Neural crest cell (in vitro differentiated cells): ENCODE measurements at regions not wholly inside any gene's neighbourhood (a gene's known extent, or its start where the extent isn't known, plus 50 kb on each side); places are given as distances from the start of the nearest gene placed in this dataset.

Experiments
- DNase-seq: peaks from one replicate; pipeline ENCODE4 v3.0.0; 2021; ENCODE audit warnings: low read depth, mixed read lengths, low spot score
- H3K27ac Mint-ChIP-seq: one replicate; pipeline ENCODE4 v1.8.0; 2021; ENCODE audit warnings: mild to moderate bottlenecking, mixed read lengths; ENCODE audit not compliant: unreplicated experiment
- H3K27me3 Mint-ChIP-seq: 2 replicates; pipeline ENCODE4 v1.8.0; 2021; ENCODE audit warnings: low read depth, mild to moderate bottlenecking, mixed read lengths
- H3K36me3 Mint-ChIP-seq: 2 replicates; pipeline ENCODE4 v1.8.0; 2021; ENCODE audit warnings: low read depth, mild to moderate bottlenecking, mixed read lengths
- H3K4me1 Mint-ChIP-seq: 2 replicates; pipeline ENCODE4 v1.8.0; 2021; ENCODE audit warnings: mixed read lengths
- H3K4me3 Mint-ChIP-seq: one replicate; pipeline ENCODE4 v1.8.0; 2021; ENCODE audit warnings: mild to moderate bottlenecking, mixed read lengths
- H3K9me3 Mint-ChIP-seq: 2 replicates; pipeline ENCODE4 v1.8.0; 2021; ENCODE audit warnings: mixed read lengths
- TF ChIP-seq, protein P1 (sequence below): fragments of 200-600 bp; sonication (generic); conservative IDR thresholded peaks from 2 replicates; pipeline ENCODE4 v1.5.0; 2021; ENCODE audit warnings: antibody characterized with exemption, mild to moderate bottlenecking

DNA sequence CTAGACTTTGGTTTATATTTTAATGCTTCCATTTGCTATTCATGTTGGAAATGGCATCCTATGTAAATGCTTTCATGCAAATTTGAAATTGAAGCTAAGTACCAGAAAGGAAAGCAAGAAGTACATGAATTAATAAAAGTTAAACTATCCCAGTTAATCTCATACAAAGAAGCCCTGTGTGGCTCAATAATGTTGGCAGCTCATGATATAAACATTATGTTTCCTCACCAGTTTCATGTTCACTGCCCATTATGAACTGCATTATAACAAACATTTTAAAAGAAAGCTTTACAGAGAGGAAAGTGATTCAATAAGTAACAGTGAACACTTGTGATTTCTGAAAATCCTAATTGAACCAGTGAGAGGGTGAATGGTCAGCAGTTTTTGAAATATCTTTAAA is 62.9 kb upstream of the ROBO2 start:
- Mint-ChIP-seq H3K27ac (no peak overlapping the region), H3K4me1 (peaks cover 4% of the 10 kb centered on the region), H3K9me3 (no peaks in the 10 kb centered on the region), H3K27me3 (no peaks in the 10 kb centered on the region), H3K36me3 (no peaks in the 10 kb centered on the region), H3K4me3 (no peak overlapping the region)
- TF ChIP-seq, protein P1, sequence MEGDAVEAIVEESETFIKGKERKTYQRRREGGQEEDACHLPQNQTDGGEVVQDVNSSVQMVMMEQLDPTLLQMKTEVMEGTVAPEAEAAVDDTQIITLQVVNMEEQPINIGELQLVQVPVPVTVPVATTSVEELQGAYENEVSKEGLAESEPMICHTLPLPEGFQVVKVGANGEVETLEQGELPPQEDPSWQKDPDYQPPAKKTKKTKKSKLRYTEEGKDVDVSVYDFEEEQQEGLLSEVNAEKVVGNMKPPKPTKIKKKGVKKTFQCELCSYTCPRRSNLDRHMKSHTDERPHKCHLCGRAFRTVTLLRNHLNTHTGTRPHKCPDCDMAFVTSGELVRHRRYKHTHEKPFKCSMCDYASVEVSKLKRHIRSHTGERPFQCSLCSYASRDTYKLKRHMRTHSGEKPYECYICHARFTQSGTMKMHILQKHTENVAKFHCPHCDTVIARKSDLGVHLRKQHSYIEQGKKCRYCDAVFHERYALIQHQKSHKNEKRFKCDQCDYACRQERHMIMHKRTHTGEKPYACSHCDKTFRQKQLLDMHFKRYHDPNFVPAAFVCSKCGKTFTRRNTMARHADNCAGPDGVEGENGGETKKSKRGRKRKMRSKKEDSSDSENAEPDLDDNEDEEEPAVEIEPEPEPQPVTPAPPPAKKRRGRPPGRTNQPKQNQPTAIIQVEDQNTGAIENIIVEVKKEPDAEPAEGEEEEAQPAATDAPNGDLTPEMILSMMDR, result no peak
- no peak for DNase-seq

DNA sequence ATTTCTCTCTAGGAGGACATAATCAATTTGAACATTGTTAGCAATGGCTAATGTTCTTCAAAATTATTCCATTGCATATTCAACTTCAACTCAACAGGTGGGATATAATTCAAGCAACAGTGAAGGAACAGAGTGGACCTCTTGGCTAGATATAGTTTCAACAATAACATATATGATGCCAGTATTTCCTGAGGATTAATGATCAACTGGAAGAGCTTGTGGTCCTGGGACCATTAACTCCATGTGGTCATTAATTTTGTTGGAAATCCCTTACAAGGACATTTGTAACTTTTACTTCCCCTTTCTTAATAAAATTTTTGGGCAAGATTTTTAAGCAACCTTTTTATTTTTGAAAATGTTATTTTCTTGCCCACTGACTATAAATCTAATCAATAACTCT is 54.3 kb upstream of the ROBO2 start:
- TF ChIP-seq, protein P1, result no peak
- H3K27me3 Mint-ChIP-seq, result no peaks in the 10 kb centered on the region
- DNase-seq, result no peak
- H3K27ac Mint-ChIP-seq, result no peak overlapping the region
- H3K4me1 Mint-ChIP-seq, result no peaks in the 10 kb centered on the region
- H3K9me3 Mint-ChIP-seq, result no peaks in the 10 kb centered on the region
- H3K36me3 Mint-ChIP-seq, result no peaks in the 10 kb centered on the region
- no peak overlapping the region for H3K4me3 Mint-ChIP-seq

DNA sequence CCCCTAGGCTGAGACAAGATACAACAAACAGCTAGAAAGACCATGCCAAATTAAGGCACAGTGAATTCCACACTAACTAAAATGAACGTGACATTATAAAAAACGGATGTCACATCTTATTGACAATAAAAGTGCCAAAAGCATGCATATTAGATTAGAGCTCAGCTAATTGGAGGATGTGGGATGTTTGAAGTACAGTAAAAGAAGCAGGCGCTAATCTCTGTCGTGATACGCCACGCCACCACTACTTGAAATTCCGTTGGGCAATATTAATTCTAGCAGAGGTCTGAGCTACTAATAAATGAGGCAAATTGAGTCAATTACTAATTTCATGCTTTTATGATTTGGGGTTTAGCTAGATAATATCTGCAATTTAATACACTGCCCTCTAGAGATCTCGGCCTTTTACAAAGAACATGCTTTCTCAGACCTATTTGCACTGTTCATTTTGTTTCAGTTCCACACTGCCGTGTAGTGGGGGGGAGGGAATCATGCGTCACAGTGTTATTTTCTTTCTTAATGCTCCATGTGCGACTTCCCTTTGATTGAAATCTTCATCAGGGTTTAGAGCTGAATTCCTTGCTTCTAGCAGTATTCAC is 52.9 kb upstream of the ROBO2 start:
- TF ChIP-seq, protein P1, result no peak
- H3K9me3 Mint-ChIP-seq, result no peaks in the 10 kb centered on the region
- H3K27ac Mint-ChIP-seq, result no peak overlapping the region
- H3K4me3 Mint-ChIP-seq, result no peak overlapping the region
- H3K27me3 Mint-ChIP-seq, result no peaks in the 10 kb centered on the region
- no peaks in the 10 kb centered on the region for H3K4me1 Mint-ChIP-seq
- H3K36me3 Mint-ChIP-seq, result no peaks in the 10 kb centered on the region
- no peak for DNase-seq
